Fibroblast of skin of back (primary cell): ENCODE measurements at regions not wholly inside any gene's neighbourhood (a gene's known extent, or its start where the extent isn't known, plus 50 kb on each side); places are given as distances from the start of the nearest gene placed in this dataset.
"Not testable (repeated sequence)": the region's sequence is repeated elsewhere in the genome, so short reads cannot be mapped to it uniquely, and the experiment has no call there.

Source experiments
- DNase-seq: peaks from one replicate; pipeline ENCODE4 v3.0.0-alpha.2; 2013

DNA sequence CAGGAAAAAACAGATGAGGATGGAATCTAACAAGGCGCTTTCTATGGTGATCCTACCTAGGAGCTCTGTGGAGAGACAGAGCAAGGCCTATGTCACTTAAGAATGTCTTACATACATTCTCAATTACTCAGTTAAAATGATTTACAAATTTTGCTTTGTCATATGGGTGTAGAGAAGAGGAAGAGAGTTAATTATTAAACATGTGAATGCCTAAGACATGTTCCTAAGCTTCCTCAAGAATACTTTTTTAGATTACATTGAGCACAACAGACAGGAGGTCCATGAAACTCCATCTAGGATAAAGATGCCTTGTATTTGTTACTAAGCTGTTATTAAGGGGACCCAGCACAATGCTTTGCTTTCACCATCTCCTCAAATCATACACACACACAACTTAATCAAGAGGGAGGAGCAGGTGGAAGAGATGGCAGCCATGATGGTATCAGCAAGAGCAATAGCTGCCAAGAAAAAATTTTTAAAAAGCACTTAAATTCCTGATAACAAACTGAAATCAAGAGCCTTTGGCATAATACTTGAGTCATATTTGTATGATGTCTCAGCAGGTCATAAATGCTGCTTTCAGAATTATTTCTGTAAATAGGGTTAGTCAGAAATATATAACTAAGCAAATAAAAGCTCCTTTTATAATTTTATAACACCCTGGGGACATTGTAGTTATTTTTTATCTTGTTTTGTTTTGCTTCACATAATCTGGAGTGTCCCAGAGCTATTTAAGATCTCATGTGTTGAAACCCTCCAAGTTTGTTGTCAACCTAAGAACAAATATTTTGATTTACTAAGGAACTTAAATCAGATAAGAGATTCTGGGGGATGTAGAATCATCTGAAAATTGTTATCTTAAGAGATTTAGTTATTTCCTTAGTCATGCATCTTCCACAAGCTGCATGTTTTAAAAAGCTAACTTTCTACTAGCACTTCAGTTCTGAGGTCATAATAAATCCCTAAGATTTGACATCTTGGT, 70.0 kb upstream of the CD2AP start:
- peak; percentile 31 for DNase-seq

DNA sequence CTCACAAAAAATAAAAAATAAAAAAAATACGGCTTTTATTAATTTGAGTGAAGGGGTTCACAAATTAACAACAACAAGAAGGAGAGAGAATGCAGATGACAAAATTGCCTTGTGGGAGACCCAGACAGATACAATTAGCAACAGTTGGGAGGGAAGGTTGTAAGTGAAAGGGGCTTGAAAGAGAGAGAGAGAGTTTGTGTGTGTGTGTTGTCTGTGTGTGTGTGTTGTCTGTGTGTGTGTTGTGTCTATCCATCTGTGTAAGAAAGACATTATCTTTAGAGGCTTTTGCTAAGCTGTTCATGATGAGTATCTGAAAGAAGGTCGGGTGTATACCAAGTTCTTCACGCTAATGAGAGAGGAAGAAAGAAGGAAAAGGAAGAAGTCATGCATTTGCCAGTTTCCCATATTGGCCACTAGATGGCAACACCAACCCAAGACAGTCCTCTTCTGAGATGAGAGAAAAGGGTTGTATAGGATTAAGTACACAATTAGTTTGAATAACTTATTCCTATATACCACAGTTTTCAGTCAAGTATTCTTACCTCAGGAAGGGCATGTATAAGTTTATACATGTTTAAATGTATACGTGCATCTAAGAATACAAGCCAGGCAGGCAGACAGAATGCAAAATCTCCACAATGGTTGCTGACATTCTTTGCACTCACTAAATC, 63.7 kb upstream of the CD2AP start:
- peak; percentile 65 for DNase-seq

DNA sequence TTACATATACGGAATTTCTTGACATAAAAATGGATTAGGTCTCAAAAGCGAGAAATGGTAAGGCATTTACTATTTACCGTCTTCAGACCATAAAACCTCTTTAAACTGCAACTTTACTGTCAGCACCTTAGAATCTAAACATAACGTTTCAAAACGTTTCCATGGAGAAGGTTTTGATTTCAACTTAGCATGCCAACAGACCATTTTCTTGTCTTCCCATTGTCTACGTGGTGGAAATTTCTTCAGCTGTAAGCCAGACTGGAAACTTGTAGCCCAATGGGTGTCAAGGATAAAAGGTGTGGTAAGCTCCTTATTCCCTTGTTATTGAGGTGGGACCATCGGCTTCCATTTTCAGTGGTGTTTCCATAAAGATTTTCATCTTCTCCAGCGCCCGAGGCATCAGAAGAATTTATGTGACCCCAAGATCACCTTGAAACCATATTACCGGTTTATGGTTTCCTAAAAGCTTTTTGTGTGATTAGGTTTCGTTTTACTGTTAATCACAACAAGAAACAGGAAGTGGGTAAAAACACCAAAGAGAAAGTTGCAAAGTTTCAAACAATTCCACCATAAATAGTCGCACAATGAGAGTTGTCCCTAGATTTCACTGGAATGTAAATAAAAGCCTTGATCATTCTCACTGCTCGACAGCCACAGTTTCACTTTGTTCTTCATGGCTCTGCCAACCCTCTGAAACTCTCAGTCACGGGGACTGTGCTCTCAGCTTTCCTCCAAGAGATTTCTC, 63.0 kb upstream of the CD2AP start:
- peak; percentile 29 for DNase-seq

DNA sequence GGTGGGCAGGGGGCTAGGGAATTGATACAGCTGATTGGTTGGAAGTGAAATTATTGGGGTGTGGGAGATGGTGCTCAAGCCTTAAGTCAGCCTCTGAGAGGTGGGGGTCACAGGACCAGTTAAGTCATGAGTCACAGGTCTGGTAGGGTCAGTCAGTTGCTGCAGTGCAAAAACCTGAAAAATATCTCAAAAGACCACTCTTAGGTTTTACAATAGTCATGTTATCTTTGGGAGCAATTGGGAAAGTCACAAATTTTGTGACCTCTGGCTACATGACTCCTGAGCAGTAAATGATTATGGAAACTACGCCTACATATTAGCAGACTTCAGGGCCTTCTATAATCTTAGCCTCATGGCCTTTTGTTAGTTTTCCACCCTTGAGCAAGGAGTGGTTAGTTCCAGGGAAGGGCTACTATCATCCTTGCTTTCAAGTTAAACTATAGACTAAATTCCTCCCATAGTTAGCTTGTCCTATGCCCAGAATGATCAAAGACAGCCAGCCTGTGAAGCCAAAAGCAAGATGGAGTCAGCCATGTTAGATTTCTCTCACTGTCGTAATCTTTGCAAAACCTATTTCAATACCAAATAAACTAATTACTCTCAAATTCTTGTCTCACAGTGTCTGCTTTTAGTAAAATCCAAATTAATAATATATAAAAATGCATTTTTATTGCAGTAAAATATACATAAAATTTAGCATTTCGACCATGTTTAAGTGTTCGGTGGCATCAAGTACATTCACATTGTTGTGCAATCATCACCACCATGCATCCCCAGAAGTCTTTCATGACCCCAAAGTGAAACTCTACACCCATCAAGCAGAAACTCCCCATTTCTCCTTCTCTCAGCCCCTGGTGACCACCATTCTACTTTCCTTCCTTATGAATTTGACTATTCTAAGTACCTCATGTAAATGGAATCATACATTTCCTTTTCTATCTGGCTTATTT, 60.9 kb upstream of the CD2AP start:
- DNase-seq: no peak

DNA sequence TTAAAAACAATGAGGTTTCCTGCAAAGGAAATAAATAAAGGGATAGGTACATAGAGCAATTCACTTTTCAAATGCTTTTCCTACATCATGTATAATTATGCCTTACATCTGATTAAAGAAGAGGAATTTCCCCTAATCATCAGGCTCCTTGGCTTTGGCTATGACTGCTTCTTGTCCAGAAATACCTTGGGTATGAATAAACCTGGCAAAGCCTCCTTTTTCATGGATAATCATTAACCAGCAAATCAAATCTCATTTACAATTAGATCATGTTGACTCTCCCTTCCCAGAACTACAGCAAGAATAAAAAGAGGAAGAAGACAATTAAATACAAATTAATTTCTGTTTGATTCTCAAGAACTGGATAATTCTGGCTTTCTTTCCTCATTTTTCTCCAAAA, 58.0 kb upstream of the CD2AP start:
- DNase-seq: no peak

DNA sequence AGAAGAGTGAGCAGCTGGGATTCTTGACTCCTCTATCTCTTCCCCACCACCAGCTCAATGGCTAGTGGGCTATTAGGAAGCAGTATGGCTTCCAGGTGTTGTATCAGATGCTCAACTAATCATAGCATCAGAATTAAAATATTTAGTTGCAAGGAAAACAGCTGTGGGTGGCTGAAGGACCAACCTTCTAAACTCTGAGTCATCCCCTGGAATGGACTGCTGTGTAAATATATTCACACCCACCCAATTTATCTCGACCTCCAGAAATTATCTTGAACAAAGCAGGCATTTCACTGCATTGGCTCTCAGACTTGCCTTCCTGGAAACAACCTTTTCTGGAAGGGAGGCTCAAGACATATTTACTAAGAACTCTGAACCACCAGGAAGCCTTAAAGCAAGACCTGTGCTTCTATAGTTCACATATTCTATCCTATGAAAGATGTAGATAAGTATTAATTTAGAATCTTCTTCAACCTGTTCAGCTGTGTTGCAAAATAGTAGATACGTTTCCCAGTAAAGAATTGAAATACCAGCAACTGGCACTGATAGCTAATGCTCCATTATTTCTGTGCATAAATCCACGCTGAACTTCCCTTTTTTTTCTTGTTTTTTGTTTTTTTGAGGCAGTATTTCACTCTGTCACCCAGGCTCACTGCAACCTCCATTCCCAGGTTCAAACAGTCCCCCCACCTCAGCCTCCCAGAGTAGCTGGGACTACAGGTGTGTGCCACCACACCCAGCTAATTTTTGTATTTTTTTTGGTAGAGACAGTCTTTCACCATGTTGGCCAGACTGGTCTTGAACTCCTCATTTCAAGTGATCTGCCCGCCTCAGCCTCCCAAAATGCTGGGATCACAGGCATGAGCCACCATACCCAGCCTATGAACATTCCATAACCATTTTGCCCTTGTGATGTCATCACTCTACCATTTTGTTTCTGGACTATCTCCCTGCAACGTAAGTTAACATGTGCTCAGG, 56.9 kb upstream of the CD2AP start:
- DNase-seq: peak; percentile 6

DNA sequence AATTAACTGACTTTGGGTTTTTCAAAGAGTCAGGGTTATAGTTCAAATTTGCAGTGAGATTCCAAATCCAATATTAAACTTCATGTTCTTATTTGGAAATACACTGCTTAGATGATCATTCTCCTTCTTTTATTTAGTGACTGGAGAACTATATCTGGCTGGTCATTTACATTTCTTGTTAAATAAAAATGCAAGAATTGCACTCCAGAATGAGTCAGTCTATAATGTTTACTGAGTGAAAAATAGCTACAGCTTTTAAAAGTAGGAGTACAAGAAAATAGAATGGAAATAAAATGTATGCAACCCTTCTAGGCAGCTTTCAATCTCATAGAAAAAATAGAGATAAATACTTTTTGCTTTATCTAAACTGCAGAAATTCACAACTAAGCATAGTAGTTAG, 54.5 kb upstream of the CD2AP start:
- DNase-seq: no peak

DNA sequence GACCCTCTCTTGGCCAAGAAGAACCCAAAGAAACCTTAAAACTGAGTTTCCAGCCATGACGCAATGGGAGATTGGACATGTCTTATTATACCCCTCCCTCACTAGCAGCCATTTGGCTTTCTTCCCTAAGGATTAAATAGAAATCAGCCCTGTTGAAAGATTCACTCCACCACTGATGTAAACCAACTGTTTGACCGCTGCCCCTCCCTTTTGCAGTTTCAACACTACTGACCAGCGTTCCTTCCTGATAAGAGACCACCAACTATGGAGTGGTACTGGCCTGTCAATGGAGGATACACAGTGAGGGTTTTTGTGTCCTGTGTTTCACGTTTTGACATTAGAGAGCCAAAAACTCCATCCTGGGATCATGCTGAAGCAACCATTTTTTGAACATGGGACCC, 53.2 kb upstream of the CD2AP start:
- no peak for DNase-seq

DNA sequence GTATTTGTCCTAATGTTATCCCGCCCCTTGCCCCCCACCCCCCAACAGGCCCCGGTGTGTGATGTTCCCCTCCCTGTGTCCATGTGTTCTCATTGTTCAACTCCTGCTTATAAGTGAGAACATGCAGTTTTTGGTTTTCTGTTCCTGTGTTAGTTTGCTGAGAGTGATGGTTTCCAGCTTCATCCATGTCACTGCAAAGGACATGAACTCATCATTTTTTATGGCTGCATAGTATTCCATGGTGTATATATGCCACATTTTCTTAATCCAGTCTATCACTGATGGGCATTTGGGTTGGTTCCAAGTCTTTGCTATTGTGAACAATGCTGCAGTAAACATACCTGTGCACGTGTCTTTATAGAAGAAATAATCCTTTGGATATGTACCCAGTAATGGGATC, 51.9 kb upstream of the CD2AP start:
- DNase-seq: not testable (repeated sequence)

DNA sequence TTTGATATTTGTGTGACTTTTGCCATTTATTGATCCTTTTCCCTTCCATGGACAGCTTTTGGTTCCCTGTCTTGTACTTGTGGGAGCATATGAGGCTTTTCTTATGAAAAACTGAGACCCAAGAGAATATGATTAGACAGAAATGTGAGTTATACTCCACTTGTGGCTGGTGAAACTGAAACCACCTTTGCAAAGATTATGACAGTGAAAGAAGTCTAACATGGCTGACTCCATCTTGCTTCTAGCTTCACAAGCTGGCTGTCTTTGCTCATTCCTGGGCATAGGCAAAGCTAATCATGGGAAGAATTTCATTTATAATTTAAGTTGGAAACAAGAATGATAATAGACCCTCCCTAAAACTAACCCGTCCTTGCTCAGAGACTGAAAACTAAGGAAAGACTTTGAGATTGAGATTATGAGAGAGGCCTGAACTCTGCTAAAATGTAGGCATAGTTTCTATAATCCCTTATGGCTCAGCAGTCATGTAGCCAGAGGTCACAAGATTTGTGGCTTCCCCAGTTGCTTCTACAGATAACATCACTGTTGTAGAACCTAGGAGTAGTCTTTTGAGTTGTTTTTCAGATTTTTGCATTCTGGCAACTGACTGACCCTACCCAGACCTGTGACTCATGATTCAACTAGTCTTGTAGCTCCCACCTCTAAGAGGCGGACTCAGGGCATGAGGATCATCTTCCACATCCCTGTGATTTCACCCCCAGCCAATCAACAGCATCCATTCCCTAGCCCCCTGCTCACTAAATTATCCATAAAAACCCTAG, 50.9 kb upstream of the CD2AP start:
- no peak for DNase-seq

DNA sequence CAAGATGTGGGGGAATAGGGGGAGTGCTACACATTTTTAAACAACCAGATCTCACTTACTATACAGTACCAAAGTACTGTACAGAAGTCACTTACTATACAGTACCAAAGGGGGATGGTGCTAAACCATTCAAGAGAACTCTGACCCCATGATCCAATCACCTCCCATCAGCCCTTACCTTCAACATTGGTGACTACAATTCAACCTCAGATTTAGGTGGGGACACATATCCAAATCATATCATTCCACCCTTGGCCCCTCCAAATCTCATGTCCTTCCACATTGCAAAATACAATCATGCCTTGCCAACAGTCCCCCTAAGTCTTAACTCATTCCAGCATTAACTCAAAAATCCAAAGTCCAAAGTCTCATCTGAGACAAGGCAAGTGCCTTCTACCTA, 49.9 kb upstream of the CD2AP start:
- DNase-seq: no peak
